ENCODE measurements at regions not wholly inside any gene's neighbourhood (a gene's known extent, or its start where the extent isn't known, plus 50 kb on each side); places are given as distances from the start of the nearest gene placed in this dataset.
A peak's percentile ranks its signal among the peaks of the same experiment; 100 is the strongest.

DNA sequence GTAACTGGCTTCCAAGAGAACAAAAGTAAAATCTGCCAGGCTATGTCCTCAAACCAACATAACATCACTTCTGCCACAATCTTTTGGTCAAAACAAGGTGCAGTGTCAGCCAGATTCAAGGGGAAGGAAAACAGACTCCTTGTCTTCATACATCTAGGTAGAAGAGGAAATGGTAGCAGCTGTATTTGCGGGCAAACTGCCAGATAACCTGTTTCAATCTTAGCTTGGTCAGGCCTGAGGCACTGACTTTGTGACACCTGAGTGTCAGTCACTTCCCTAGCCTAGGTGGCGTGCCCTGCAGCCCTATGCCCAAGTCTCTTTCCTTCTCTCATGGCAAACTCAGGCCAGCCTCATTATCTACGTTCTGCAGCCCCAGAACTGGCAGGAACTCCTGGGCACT, 146.2 kb upstream of the JADE1 start:
- DNase-seq (ENCODE audit: low spot score) (no peak), ATAC-seq (ENCODE audit: low FRiP score) (no peak)
- TF ChIP-seq, protein P1, sequence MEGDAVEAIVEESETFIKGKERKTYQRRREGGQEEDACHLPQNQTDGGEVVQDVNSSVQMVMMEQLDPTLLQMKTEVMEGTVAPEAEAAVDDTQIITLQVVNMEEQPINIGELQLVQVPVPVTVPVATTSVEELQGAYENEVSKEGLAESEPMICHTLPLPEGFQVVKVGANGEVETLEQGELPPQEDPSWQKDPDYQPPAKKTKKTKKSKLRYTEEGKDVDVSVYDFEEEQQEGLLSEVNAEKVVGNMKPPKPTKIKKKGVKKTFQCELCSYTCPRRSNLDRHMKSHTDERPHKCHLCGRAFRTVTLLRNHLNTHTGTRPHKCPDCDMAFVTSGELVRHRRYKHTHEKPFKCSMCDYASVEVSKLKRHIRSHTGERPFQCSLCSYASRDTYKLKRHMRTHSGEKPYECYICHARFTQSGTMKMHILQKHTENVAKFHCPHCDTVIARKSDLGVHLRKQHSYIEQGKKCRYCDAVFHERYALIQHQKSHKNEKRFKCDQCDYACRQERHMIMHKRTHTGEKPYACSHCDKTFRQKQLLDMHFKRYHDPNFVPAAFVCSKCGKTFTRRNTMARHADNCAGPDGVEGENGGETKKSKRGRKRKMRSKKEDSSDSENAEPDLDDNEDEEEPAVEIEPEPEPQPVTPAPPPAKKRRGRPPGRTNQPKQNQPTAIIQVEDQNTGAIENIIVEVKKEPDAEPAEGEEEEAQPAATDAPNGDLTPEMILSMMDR (IDR thresholded peaks at IDR 0.05): no peak

DNA sequence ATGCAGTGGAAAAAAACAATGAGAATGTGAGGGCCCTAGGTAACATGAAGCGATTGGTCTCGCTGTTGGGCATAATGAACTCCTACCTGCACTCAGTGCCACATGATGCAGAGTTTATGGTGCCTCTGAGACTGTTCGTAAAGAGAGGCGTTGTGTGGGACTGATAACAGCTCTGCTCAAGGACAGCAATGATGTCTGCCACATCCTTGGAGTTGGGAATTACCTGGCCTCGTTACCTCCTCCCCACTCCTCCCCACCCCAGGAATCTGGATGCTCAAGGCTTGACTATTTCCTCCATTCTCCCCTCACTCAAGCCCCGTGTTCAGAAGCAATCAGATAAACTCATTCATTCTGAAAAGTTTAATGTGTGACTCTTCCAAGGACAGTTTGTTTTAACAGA, 148.0 kb upstream of the JADE1 start:
- no peak for ATAC-seq (ENCODE audit: low FRiP score)
- DNase-seq (ENCODE audit: low spot score): no peak

DNA sequence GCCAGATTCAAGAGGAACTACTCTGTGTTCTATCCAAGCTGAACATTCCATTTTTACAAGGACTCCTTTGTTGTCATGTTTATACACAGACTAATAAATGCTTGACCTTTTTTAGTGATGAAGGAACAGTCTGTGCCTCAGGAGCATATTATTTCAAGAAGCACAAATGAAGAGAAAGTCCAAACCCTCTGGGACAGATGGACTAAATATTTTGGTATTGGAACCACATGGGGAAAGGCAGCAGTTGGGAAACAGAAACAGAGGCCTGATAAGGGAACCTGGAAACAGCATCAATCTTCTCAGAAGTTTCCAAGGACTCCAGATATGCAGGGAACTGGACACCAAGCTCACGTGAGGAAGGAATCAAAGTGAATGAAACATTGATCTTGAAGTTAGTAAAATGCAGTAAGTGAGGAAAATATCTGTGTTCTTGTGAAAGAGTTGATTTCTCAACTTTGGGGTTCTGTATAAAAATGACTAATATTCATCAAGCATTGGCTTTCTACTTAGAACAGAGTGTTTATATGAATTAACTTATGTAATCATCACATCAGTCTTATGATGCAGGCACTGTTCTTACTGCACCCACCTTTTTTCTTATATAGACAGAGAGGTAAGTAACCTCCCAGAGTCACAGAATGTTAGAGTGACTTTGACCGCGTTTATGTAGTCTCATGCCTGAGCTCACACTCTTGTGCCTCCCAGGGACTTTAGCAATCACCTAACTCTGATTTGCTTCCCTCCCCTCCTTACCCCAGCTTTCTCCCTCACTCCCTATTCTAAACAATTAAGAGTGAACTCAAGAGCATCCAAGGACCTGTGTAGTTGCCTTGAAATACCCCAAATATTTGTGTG, 148.9 kb upstream of the JADE1 start:
- ATAC-seq (ENCODE audit: low FRiP score) (peak; percentile 94), DNase-seq (ENCODE audit: low spot score) (no peak)

More for the DNA sequence above, 148.0 kb upstream of the JADE1 start:
- TF ChIP-seq, protein P1 (IDR thresholded peaks at IDR 0.05): no peak

DNA sequence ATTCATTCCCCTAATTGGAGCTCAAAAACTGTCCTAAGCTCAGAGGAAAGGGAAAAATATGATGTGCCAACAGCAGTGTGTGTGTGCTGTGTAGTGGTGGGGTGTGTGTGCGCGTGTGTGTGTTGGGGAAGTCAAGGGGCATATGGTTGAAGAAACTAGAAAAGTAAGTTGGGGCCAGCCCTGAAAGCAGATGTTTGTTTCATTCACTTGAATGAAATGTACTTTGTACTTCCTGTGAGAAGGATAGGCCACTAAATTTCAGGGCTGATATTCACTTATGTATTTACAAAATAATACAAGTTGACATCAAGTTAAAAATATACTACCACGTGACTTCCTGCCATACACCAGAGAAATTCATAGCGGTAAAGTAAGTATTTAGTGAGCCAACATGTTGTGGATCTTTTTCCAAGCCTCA, 151.3 kb upstream of the JADE1 start:
- DNase-seq (ENCODE audit: low spot score) (no peak), ATAC-seq (ENCODE audit: low FRiP score) (no peak)
- TF ChIP-seq, protein P1 (IDR thresholded peaks at IDR 0.05): no peak

More for the DNA sequence above, 148.9 kb upstream of the JADE1 start:
- TF ChIP-seq, protein P1 (IDR thresholded peaks at IDR 0.05): no peak

DNA sequence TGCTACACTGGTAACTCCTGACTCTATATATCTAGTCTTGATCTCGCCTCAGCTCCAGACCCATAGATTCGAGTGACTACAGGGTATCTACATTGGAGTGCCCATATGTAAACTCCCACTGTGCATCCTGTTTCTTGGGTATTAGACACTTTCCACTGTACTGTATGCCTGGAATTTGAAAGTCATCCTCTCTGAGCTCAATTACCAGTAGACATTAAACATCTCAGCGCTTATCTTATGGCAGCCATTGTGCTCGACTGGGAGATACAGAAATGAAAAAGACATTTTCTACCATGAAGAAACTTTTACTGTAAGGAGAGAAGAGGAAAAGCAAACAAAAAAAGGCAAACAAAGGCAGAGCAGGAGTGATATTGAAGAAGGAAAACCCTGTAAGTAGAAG, 151.9 kb upstream of the JADE1 start:
- TF ChIP-seq, protein P1 (IDR thresholded peaks at IDR 0.05): no peak
- DNase-seq (ENCODE audit: low spot score) (no peak), ATAC-seq (ENCODE audit: low FRiP score) (no peak)

DNA sequence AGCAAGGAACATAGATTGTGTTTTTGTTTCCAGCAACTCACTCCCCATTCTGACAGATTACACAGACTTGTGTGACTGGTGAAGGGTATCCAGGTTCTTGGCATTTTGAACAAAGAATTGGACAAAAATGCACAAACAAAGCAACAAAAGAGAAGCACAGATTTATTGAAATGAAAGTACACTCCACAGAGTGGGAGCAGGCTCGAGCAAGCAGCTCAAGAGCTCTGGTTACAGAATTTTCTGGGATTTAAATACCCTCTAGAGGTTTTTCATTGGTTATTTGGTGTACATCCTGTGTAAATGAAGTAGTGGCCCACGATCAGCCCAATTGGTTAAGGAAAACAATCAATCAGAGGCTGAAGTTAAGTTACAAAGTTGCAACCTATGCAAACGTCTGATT, 155.0 kb upstream of the JADE1 start:
- no peak for DNase-seq (ENCODE audit: low spot score)
- TF ChIP-seq, protein P1 (IDR thresholded peaks at IDR 0.05): no peak
- ATAC-seq (ENCODE audit: low FRiP score): no peak

All from omental fat pad (tissue), 3 donors.